ENCODE measurements at regions not wholly inside any gene's neighbourhood (a gene's known extent, or its start where the extent isn't known, plus 50 kb on each side); places are given as distances from the start of the nearest gene placed in this dataset.

- no peak for TF ChIP-seq EZH2 (IDR thresholded peaks at IDR 0.05; ENCODE audit: borderline replicate concordance, insufficient read depth, low read length, poor library complexity, severe bottlenecking)
- TF ChIP-seq MXI1 (conservative IDR thresholded peaks at IDR 0.05; ENCODE audit: poor library complexity, severe bottlenecking): no peak
- TF ChIP-seq CTCF (IDR thresholded peaks at IDR 0.05; ENCODE audit: poor library complexity, severe bottlenecking): no peak
- TF ChIP-seq REST (IDR thresholded peaks at IDR 0.05; ENCODE audit: borderline replicate concordance): no peak
- TF ChIP-seq TAF1 (IDR thresholded peaks at IDR 0.05; ENCODE audit: low read depth): no peak
- TF ChIP-seq EP300 (conservative IDR thresholded peaks at IDR 0.05; ENCODE audit: poor library complexity, severe bottlenecking): no peak
- TF ChIP-seq SMC3 (conservative IDR thresholded peaks at IDR 0.05; ENCODE audit: poor library complexity): no peak
- no peak for TF ChIP-seq POLR2AphosphoS5 (IDR thresholded peaks at IDR 0.05)
- no peak for TF ChIP-seq RAD21 (conservative IDR thresholded peaks at IDR 0.05)
- no peaks in the 10 kb centered on the region for H3K9me3 ChIP-seq (ENCODE audit: low read length)
- H3F3A ChIP-seq (ENCODE audit: insufficient read depth, low read length, poor library complexity, severe bottlenecking): no peaks in the 10 kb centered on the region
Observed at GRCh38 chr6:14822679-14823078, 423.2 kb upstream of the JARID2 start.

GRCh38 chr6:14824060-14824459 is 421.8 kb upstream of the JARID2 start:
- Histone ChIP-seq H2AFZ (ENCODE audit: low read depth, low read length) (no peak overlapping the region), H3K4me2 (ENCODE audit: low read length) (no peak overlapping the region), H3K9ac (ENCODE audit: low read length) (no peak overlapping the region), H3K9me2 (ENCODE audit: insufficient read depth, low read length) (no peaks in the 10 kb centered on the region), H3K27me3 (ENCODE audit: insufficient read depth, low read depth, low read length) (no peaks in the 10 kb centered on the region), H3K79me2 (replicated peaks; ENCODE audit: insufficient read depth, low read length) (no peaks in the 10 kb centered on the region), H3K36me3 (ENCODE audit: insufficient read depth, low read length) (no peaks in the 10 kb centered on the region), H3F3A (ENCODE audit: insufficient read depth, low read length, poor library complexity, severe bottlenecking) (no peaks in the 10 kb centered on the region), H3K9me3 (ENCODE audit: low read length) (no peaks in the 10 kb centered on the region), H3K27ac (ENCODE audit: low read length) (no peak overlapping the region), H3K4me3 (ENCODE audit: low read length) (no peak overlapping the region), H4K20me1 (ENCODE audit: insufficient read depth) (no peaks in the 10 kb centered on the region)
- TF ChIP-seq MXI1 (conservative IDR thresholded peaks at IDR 0.05; ENCODE audit: poor library complexity, severe bottlenecking) (no peak), REST (IDR thresholded peaks at IDR 0.05; ENCODE audit: borderline replicate concordance) (no peak), RAD21 (conservative IDR thresholded peaks at IDR 0.05) (no peak), EZH2 (IDR thresholded peaks at IDR 0.05; ENCODE audit: borderline replicate concordance, insufficient read depth, low read length, poor library complexity, severe bottlenecking) (no peak), SMC3 (conservative IDR thresholded peaks at IDR 0.05; ENCODE audit: poor library complexity) (no peak), POLR2AphosphoS5 (IDR thresholded peaks at IDR 0.05) (no peak), CTCF (IDR thresholded peaks at IDR 0.05; ENCODE audit: poor library complexity, severe bottlenecking) (no peak)

More at GRCh38 chr6:14822679-14823078, 423.2 kb upstream of the JARID2 start:
- H3K4me3 ChIP-seq (ENCODE audit: low read length): no peak overlapping the region
- H3K27me3 ChIP-seq (ENCODE audit: insufficient read depth, low read depth, low read length): no peaks in the 10 kb centered on the region
- H3K4me2 ChIP-seq (ENCODE audit: low read length): no peak overlapping the region
- no peak overlapping the region for H3K9ac ChIP-seq (ENCODE audit: low read length)
- no peak overlapping the region for H2AFZ ChIP-seq (ENCODE audit: low read depth, low read length)
- H4K20me1 ChIP-seq (ENCODE audit: insufficient read depth): no peaks in the 10 kb centered on the region
- H3K36me3 ChIP-seq (ENCODE audit: insufficient read depth, low read length): no peaks in the 10 kb centered on the region
- H3K27ac ChIP-seq (ENCODE audit: low read length): no peak overlapping the region
- no peaks in the 10 kb centered on the region for H3K9me2 ChIP-seq (ENCODE audit: insufficient read depth, low read length)
- H3K79me2 ChIP-seq (replicated peaks; ENCODE audit: insufficient read depth, low read length): no peaks in the 10 kb centered on the region
